ENCODE measurements at regions not wholly inside any gene's neighbourhood (a gene's known extent, or its start where the extent isn't known, plus 50 kb on each side); places are given as distances from the start of the nearest gene placed in this dataset.

GRCh38 chr9:95373782-95374487 is 56.4 kb upstream of the FANCC start:
- TF ChIP-seq CTCF (IDR thresholded peaks at IDR 0.05; ENCODE audit: insufficient read depth, low read depth, low read length) (no peak), EZH2 (IDR thresholded peaks at IDR 0.05; ENCODE audit: insufficient read depth, low read length) (no peak)

Measured in astrocyte (in vitro differentiated cells and primary cell).